NCI-H187 (cell line): ENCODE measurements at regions not wholly inside any gene's neighbourhood (a gene's known extent, or its start where the extent isn't known, plus 50 kb on each side); places are given as distances from the start of the nearest gene placed in this dataset.

ENCODE experiments used
- DNase-seq, 2 experiments: peaks; one replicate each; lab custom pipeline; 2025; lab: John Stamatoyannopoulos, UW

- no peak for DNase-seq
Measured at GRCh38 chr4:186889876-186890643, 166.4 kb upstream of the FAT1 start.

DNA sequence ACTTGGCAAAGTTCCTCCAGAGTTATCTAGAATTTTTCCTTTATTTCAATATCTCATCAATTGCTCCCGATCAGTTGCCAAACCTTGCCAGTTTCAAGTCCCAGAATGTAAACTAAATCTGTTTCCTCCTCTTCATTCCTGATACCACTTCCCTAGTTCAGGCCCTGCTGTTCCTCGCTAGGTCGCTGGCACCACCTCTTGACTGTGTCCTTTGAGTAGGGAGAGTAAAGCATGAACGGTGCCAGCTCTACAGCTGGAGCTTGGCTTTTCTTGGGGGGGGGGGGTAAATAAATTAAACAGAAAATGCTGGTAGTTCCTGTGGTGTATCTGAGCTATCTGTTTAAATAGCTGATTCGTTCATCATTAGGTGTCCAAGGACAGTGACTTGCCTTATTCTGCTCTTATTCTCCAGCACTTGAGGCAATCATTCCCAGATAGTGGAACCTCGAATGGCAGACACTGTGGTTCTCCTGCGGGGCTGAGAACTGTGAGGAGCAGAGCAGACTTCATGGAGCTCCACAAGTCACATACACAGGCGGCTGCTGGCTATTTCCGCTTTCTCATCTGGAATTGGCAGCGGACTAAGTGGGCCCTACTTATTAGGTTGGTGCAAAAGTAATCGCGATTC lies 168.3 kb upstream of the FAT1 start:
- no peak for DNase-seq

DNA sequence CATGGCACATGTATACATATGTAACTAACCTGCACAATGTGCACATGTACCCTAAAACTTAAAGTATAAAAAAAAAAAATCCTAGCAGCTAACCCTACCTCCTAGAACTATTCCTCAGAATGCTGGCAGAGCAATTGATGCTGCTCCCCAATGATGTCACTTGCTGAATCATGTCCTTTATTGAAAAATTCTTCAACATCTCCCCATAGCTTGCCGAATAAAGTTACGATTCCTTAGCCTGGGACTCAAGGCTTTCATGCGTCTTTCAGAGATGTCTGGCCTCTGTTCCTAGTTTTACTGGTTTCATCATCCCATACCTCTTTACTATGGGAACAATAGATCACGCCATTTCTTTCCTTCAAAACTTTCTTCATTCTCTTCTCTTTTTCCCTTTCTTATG lies 174.7 kb upstream of the FAT1 start:
- no peak for DNase-seq

- no peak for DNase-seq
Measured at GRCh38 chr4:186900232-186900900, 176.7 kb upstream of the FAT1 start.

- DNase-seq: no peak
Measured at GRCh38 chr4:186900984-186901383, 177.3 kb upstream of the FAT1 start.

DNA sequence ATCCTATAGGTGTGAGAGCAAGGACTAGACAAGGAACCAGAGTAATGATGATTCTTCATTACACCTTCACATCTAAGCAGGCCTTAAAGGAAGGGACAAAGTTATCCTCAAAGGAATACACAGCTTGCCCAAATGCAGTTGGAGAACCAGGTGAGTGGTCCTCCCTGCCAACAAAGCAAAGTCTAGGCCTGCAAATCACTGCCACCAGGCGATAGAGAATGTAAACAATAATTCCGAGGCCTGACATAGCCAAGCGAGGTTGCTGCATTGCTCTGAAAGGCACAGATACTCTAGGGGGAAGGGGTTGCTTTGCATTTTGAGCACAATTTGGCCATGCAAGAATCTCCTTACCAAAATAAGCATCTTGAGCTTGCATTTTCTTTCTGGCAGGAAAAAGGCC lies 178.2 kb upstream of the FAT1 start:
- no peak for DNase-seq

DNA sequence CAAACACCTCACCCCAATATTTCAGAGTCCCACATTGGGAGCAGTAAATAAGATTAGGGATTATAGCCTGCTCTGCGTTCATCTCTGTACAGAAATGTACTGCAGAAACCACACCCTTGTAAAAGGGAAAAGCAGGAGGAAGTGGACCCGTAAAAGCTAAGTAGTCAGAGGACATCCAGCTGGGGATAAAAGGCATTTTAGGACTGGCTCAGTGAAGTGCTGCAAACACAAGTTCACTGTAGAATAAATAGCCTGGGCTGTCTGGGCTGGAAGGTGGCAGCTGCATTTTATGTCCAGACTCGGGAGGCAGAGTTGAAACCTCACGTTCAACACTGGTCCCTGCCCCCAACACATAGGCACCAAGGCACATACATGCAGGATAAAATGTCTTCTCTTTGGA lies 178.7 kb upstream of the FAT1 start:
- no peak for DNase-seq

GRCh38 chr4:186904101-186904500 lies 180.4 kb upstream of the FAT1 start:
- no peak for DNase-seq

GRCh38 chr4:186906722-186907121 lies 183.1 kb upstream of the FAT1 start:
- DNase-seq: no peak

DNA sequence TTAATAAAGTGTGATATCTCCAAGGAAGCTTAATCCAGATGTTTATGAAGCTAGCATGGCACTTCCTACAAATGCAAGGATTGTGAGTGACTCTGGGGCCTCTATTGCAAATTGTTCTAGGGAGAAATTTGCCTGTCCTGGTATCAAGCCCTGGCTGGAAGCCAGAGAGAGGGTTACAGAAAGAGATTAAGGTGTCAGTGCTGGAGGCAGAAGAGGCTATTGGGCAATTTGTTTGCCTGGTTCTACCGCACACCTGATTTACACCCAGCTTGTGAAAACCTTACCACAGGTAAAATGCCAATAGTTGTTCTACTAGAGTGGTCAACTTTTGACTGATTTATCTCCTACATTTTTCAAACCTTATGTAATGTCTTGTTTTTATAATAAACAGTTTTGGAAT lies 186.7 kb upstream of the FAT1 start:
- DNase-seq: no peak

DNA sequence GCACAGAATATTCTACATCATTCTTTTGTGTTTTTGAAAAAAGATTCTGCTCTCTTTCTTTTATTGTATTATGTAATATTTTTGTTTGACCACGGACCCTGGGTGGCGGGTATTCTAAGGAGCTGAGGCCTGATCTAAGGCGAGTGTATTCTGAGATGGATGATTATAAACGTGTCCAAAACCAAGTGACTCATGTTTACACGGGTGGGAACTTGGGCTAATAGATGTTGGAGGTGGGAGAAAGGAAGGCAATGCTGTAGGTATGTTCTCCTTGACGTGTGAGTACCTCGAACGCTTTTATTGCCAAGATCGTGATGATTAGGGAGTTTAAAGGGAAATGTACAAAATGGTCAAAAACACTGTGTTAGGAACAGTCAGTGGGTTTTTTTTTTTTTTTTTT lies 188.9 kb upstream of the FAT1 start:
- no peak for DNase-seq

GRCh38 chr4:186915816-186916215 lies 192.2 kb upstream of the FAT1 start:
- DNase-seq: no peak

DNA sequence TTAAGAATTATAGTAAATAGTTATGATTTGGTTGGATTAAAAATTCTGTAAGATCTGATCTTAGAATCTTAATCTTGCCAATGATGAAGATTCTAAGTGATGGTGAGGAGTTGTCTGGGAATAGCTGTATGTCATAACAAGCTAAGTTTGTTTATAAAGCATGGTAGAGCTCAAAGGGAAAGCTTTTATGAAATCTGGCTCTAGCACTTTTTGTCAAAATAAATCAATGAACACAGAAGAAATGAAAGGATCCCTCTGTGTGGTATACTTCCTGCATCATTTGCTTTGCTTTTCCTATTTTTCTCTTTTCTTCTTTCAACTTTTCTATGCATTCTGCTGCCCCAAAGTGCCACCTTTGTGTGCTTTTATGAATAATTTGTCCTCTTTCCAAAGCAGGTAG lies 193.5 kb upstream of the FAT1 start:
- DNase-seq: no peak

DNA sequence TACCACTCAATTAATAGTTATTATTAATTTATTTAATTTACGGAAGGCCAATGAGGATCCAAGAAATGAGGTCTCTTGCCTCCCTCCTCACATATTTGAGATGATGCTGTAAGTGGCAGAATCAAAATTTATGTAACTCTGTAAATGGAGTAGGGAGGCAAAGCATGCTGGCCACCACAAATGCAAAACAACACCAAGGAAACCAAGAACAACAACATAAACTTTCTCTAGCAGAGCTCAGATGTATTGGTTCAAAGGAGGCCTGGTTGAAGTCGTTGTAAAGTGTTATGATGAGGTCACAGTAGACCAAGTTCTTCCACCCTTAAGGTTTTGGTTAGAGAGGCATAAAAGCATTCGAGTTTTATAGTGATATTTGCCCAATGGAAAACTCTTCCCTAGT lies 194.8 kb upstream of the FAT1 start:
- no peak for DNase-seq

DNA sequence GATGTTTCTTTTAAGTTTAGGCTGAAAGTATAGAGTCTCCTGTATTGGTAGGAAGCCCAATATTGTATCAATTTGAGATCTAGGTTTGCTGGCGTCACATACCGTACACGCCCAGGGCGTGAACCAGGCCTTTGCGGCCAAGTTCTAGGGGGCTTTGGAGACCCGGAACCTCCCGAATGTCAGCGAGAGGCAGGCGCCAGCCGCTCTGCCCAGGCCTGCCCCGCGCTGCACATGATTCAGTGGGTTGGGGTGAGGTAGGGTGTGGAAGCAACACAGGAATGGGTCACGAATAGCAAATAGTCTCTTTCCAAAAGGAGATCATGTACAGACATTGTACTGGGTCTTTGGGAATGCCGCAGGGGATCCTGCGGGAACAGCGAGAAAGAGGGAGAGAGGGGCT lies 195.7 kb upstream of the FAT1 start:
- no peak for DNase-seq

DNA sequence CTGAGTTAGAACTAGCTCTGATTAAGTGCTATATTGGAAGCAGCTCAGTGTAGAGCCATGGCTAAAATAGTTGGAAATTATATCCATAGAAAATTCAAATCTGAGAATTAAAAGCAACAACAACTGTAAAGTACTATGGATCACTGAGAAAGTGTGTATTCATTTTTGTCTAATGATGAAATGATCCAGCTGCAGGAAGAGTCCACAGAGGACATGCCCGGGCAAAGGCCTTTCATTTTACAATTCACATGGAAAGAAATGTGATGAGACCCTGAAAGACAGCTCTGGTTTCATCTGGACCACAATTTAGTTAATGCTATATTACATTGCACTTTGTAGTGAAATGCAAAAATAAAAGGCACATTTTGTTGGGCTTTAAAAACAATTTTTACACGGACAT lies 196.8 kb upstream of the FAT1 start:
- DNase-seq: no peak

DNA sequence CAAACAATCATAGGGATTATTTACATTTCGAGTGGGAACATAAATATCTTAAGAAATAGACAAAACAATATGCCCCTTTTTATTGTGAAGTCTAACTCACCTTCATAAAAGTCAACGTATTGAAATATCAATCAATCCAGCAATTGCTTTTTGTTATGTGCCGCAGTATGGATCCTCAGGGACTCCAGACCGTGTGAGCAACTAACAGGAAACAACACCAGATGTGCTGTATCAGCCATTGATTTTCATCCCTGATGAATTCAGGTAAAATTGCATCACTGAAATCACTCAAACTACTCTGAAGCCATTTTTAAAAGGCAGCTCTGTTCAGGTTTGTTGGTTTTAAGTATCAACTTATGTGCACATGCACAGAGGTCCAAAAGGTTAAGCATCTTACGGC lies 197.3 kb upstream of the FAT1 start:
- DNase-seq: no peak

GRCh38 chr4:186924723-186925122 lies 201.1 kb upstream of the FAT1 start:
- no peak for DNase-seq

GRCh38 chr4:186927624-186928023 lies 204.0 kb upstream of the FAT1 start:
- DNase-seq: no peak

- DNase-seq: no peak
Measured at GRCh38 chr4:186930024-186930423, 206.4 kb upstream of the FAT1 start.

DNA sequence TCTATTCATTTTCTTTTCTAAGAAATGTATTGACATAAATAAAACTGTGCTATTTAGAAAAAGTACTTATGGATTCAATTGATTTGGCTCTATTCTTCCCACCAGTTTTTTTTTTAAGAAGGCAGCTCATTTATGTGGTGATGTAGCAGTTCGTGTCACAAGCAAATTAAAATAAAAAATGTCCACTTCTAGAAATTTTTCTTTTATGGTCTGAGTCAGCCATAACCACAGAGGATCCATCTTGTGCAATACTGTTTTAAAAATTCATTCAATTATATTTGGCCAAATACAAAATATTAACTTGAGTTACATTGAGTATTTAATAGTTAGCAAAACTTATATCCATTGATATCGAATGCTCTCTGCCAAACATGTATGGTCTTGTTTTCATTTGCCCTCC lies 207.9 kb upstream of the FAT1 start:
- no peak for DNase-seq

DNA sequence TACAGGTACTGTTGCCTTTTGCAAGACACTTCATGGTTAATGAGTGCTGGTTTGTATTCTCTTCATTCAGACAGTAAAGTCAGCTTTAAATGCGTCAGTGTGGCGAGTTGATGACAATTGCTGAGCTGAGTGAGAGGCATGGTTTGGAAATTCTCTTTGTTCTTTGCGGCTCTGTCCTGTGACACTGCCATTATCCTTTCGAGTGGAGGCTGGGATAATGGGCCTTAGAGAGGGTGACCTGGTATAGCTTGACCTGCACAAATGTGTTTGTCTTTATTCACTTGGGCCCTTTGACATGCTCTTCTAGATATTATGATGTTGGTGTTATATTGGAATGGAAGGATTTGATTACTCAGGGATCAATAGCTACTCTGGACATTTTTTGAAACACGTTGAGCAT lies 208.5 kb upstream of the FAT1 start:
- no peak for DNase-seq

- no peak for DNase-seq
Measured at GRCh38 chr4:186932631-186933187, 209.1 kb upstream of the FAT1 start.
